GM12878 (cell line): ENCODE measurements at regions not wholly inside any gene's neighbourhood (a gene's known extent, or its start where the extent isn't known, plus 50 kb on each side); places are given as distances from the start of the nearest gene placed in this dataset.

Experiments used
- ATAC-seq: fragments of 200-7000 bp; cut with Tn5 transposase; 3 replicates; pipeline ENCODE4 v1.9.1; 2020; ENCODE audit warnings: mild to moderate bottlenecking, moderate library complexity
- BruUV-seq: library from RNA; stranded (reverse); fragments of 400-500 nt; replicated peaks from 2 replicates; lab custom pipeline; 2021; lab: Mats Ljungman, UMichigan
- CTCF ChIA-PET: fragments of 300-600 bp; sonication (Branson Sonifier 250); formaldehyde crosslinking; extraction: SDS; loops from one replicate; lab custom pipeline; 2021; ENCODE audit warnings: inconsistent platforms; lab: Yijun Ruan, JAX
- POLR2A ChIA-PET: fragments of 350-600 bp; formaldehyde crosslinking; extraction: SDS; loops from one replicate; lab custom pipeline; 2021; ENCODE audit warnings: inconsistent platforms; lab: Charles Lee
- RAD21 ChIA-PET: fragments of 300-600 bp; sonication (Branson Sonifier 250); formaldehyde crosslinking; loops from one replicate; lab custom pipeline; 2023; ENCODE audit warnings: antibody characterized with exemption; ENCODE audit not compliant: unreplicated experiment; lab: Charles Lee
- SMC1A ChIA-PET: fragments of 300-600 bp; sonication (Branson Sonifier 250); formaldehyde crosslinking; loops from one replicate; lab custom pipeline; 2023; ENCODE audit not compliant: unreplicated experiment, uncharacterized antibody; lab: Charles Lee
- DNase-seq: peaks from one replicate; pipeline ENCODE4 v3.0.0-alpha.2; 2011; ENCODE audit warnings: low read depth, low spot score
- FAIRE-seq: peaks from 3 replicates; lab custom pipeline; 2011; peaks lifted over from hg19 to GRCh38; lab: Jason Lieb, UNC
- H2AFZ ChIP-seq: 2 replicates; pipeline ENCODE4 v1.6.0; 2011; ENCODE audit warnings: low read depth, low read length, control low read depth; ENCODE audit not compliant: control insufficient read depth
- H3K27ac ChIP-seq: 2 replicates; pipeline ENCODE4 v1.5.1; 2011; ENCODE audit warnings: control low read depth; ENCODE audit not compliant: control insufficient read depth, insufficient read depth
- H3K27me3 ChIP-seq, 2 experiments: replicated peaks in 1 of 2; 2 replicates each; pipeline versions ENCODE4 v1.6.0 to v1.6.1; 2011; ENCODE audit warnings: low read length in 1 of 2; ENCODE audit not compliant: control insufficient read depth in 2 of 2, insufficient read depth in 2 of 2
- H3K36me3 ChIP-seq, 2 experiments: 2 replicates each; pipeline ENCODE4 v1.5.1; 2011; ENCODE audit warnings: low read length in 1 of 2; ENCODE audit not compliant: control insufficient read depth in 2 of 2, insufficient read depth in 2 of 2
- H3K4me1 ChIP-seq: 2 replicates; pipeline ENCODE4 v1.6.1; 2011; ENCODE audit warnings: mild to moderate bottlenecking, low read length, moderate library complexity, mixed read lengths; ENCODE audit not compliant: control insufficient read depth, insufficient read depth
- H3K4me2 ChIP-seq: 2 replicates; pipeline ENCODE4 v1.6.0; 2011; ENCODE audit warnings: control low read depth; ENCODE audit not compliant: control insufficient read depth, insufficient read depth
- H3K4me3 ChIP-seq: fragments of 200-600 bp; sonication (generic); 2 replicates; pipeline ENCODE4 v1.5.1; 2016
- H3K79me2 ChIP-seq: 2 replicates; pipeline ENCODE4 v1.6.0; 2011; ENCODE audit warnings: low read length; ENCODE audit not compliant: control insufficient read depth, insufficient read depth
- H3K9ac ChIP-seq: 2 replicates; pipeline ENCODE4 v1.8.0; 2011; ENCODE audit warnings: low read length, control low read depth, mixed read lengths; ENCODE audit not compliant: control insufficient read depth, insufficient read depth
- H3K9me3 ChIP-seq: replicated peaks from 3 replicates; pipeline ENCODE4 v1.5.1; 2011; ENCODE audit warnings: mild to moderate bottlenecking, low read length; ENCODE audit not compliant: control insufficient read depth, insufficient read depth
- H4K20me1 ChIP-seq: 2 replicates; pipeline ENCODE4 v1.6.0; 2011; ENCODE audit not compliant: control insufficient read depth, insufficient read depth
- BHLHE40 ChIP-seq, 2 experiments: fragments of 450-650 bp in 1 of 2; IDR thresholded peaks; 2 replicates each; pipeline ENCODE4 v1.6.1; 2011 to 2017; ENCODE audit warnings: low read depth in 2 of 2, borderline replicate concordance in 1 of 2, improper control_type of control experiment in 1 of 2, low read length in 1 of 2, mild to moderate bottlenecking in 1 of 2
- HDGF ChIP-seq: fragments of 450-650 bp; IDR thresholded peaks from 2 replicates; pipeline ENCODE4 v1.6.1; 2016; ENCODE audit warnings: antibody characterized with exemption
- LARP7 ChIP-seq: fragments of 450-650 bp; IDR thresholded peaks from 2 replicates; pipeline ENCODE4 v1.6.1; 2017; ENCODE audit warnings: mild to moderate bottlenecking
- MEF2A ChIP-seq: IDR thresholded peaks from 2 replicates; pipeline ENCODE4 v1.6.1; 2011; ENCODE audit warnings: low read depth, mild to moderate bottlenecking, low read length, moderate library complexity; ENCODE audit not compliant: insufficient read depth
- MEF2B ChIP-seq: fragments of 450-650 bp; IDR thresholded peaks from 2 replicates; pipeline ENCODE4 v1.6.1; 2018; ENCODE audit warnings: mild to moderate bottlenecking, moderate library complexity; ENCODE audit not compliant: partially characterized antibody, poor library complexity, severe bottlenecking
- RAD51 ChIP-seq: fragments of 450-650 bp; IDR thresholded peaks from 2 replicates; pipeline ENCODE4 v1.6.1; 2016; ENCODE audit warnings: moderate library complexity, mild to moderate bottlenecking, inconsistent platforms
- TARDBP ChIP-seq: IDR thresholded peaks from 2 replicates; pipeline ENCODE4 v1.6.1; 2016; ENCODE audit warnings: borderline replicate concordance
- WGBS: methylation state at CpG from one replicate; pipeline ENCODE4 v1.1.6; 2016; ENCODE audit warnings: low lambda C conversion rate; ENCODE audit not compliant: insufficient replicate concordance, insufficient coverage; ENCODE audit errors: missing lambda C conversion rate; 5-methylcytosine and 5-hydroxymethylcytosine counted together
- in situ Hi-C: fragments of 300-500 bp; cut with MboI; formaldehyde crosslinking; loops from 9 replicates; pipeline ENCODE4 v1.14.3; 2018; ENCODE audit warnings: mixed read lengths
- intact Hi-C: fragments of 100-400 bp; cut with micrococcal nuclease; formaldehyde crosslinking; loops from one replicate; pipeline ENCODE4 v1.14.2; 2022; ENCODE audit not compliant: unreplicated experiment
- TF ChIP-seq, protein P1 (sequence below): fragments of 450-650 bp; IDR thresholded peaks from 2 replicates; pipeline ENCODE4 v1.6.1; 2017; ENCODE audit warnings: borderline replicate concordance
- TF ChIP-seq, protein P2 (sequence below): IDR thresholded peaks from 2 replicates; pipeline ENCODE4 v1.6.1; 2011; ENCODE audit warnings: borderline replicate concordance, low read depth, mild to moderate bottlenecking, moderate library complexity, low read length; ENCODE audit not compliant: insufficient read depth, poor library complexity, severe bottlenecking
- TF ChIP-seq, protein P3 (sequence below): fragments of 450-650 bp; IDR thresholded peaks from 2 replicates; pipeline ENCODE4 v1.6.1; 2017; ENCODE audit warnings: mild to moderate bottlenecking
- TF ChIP-seq, protein P4 (sequence below), 3 experiments: IDR thresholded peaks in 2 of 3; conservative IDR thresholded peaks in 1 of 3; 2 replicates each; pipeline ENCODE4 v1.5.1; 2011; ENCODE audit warnings: low read depth in 3 of 3, low read length in 3 of 3, mild to moderate bottlenecking in 3 of 3, control low read depth in 2 of 3, moderate library complexity in 2 of 3, inconsistent platforms in 1 of 3, mixed read lengths in 1 of 3; ENCODE audit not compliant: control insufficient read depth in 2 of 3, insufficient read depth in 1 of 3; ENCODE audit errors: extremely low read depth in 1 of 3

DNA sequence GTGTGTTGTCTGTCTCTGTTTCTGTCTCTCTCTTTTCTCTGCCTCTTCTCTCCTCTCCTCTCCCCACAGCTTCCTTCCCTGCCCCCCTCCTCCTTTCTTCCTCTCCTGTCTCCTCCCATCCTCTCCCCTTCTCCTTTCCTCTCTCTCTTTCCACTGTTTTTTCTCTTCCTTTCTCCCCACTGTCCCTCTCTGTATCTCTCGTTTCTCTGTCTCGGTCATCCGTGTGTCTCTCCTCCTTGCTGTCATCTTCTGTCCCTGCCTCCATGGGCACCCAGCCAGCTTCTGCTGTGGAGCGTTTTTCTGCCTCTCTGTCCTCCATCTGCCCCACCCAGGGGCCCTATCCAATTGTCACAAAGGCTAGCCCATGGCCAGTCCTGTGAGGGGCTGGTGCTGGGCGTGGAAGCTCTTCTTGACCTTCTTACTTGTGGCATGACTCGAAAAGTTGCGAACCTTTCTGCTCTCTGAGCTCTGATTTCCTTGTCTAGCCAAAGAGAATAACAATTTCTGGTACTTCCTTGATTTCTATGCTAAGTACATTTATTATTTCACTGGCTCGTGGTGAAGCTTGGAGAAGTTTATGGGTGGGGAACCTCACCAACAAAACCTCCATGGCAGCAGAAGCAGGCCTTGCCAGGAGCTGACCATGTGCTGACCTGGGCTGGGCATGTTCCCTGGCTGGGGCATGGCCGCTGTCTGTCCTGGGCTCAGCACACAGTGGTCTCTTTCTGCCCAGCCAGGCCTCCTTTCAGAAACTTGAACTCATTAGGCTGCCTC lies 69.3 kb downstream of the CEBPB start (continued):
- TF ChIP-seq, protein P1, sequence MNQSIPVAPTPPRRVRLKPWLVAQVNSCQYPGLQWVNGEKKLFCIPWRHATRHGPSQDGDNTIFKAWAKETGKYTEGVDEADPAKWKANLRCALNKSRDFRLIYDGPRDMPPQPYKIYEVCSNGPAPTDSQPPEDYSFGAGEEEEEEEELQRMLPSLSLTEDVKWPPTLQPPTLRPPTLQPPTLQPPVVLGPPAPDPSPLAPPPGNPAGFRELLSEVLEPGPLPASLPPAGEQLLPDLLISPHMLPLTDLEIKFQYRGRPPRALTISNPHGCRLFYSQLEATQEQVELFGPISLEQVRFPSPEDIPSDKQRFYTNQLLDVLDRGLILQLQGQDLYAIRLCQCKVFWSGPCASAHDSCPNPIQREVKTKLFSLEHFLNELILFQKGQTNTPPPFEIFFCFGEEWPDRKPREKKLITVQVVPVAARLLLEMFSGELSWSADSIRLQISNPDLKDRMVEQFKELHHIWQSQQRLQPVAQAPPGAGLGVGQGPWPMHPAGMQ: no peak
- TF ChIP-seq MEF2B (no peak), TARDBP (no peak), LARP7 (no peak), HDGF (no peak), MEF2A (no peak), BHLHE40 (IDR thresholded peaks at IDR 0.05; ENCODE audit: borderline replicate concordance in 1 of 2, low read depth in 2 of 2, low read length in 1 of 2) (no peak)
- TF ChIP-seq, protein P2, sequence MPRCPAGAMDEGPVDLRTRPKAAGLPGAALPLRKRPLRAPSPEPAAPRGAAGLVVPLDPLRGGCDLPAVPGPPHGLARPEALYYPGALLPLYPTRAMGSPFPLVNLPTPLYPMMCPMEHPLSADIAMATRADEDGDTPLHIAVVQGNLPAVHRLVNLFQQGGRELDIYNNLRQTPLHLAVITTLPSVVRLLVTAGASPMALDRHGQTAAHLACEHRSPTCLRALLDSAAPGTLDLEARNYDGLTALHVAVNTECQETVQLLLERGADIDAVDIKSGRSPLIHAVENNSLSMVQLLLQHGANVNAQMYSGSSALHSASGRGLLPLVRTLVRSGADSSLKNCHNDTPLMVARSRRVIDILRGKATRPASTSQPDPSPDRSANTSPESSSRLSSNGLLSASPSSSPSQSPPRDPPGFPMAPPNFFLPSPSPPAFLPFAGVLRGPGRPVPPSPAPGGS: no peak

DNA sequence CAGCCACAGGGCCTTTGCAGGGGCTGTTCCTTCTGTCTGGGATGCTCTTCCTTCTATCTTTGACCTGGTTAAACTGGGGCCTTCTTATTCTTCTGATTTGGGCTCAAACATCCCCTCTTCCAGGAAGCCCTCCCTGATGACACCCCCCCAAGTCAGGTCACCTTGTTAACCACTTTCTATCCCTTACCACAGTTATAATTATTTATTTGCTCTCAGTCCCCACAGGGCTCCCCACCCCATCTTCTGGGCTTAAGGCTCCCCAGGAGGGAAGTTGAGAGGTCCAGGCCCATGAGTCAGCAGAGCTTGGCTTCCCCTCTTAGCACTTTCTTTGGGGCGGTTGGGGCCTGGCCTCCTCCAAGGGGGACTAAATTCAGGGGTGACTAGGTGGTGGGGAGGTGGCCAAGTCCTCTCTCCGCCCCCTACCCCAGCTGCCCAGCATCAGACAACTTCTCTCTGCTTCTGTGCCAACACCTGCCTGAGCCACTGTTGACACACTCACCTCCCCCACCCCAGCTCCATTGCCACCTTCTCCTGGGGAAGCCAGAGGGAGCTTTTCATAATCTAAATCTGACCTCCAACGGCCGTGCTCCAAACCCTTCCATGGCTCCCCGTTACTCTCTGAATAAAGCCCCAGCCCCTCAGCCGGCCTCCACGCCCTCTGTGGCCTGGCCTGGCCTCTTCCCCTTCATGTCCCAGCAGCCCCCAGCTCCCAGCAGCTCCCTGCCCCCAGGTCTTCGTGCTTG lies 70.0 kb downstream of the CEBPB start:
- Histone ChIP-seq H2AFZ (no peak overlapping the region), H3K9ac (no peak overlapping the region), H3K27ac (no peak overlapping the region), H3K27me3 (no peaks in the 10 kb centered on the region), H3K4me1 (no peaks in the 10 kb centered on the region), H3K4me2 (no peak overlapping the region), H3K36me3 (no peaks in the 10 kb centered on the region), H3K4me3 (no peak overlapping the region), H3K79me2 (no peaks in the 10 kb centered on the region), H3K9me3 (no peaks in the 10 kb centered on the region), H4K20me1 (no peaks in the 10 kb centered on the region)
- BruUV-seq: no TSS peak
- CTCF ChIA-PET: no interaction called here
- no peak for ATAC-seq
- RAD21 ChIA-PET: no interaction called here
- in situ Hi-C loops: no loop called here
- WGBS: 43% methylated on average over 8 of the region's 8 CpGs
- POLR2A ChIA-PET: no interaction called here
- intact Hi-C loops: no loop called here
- no peak for TF ChIP-seq RAD51
- TF ChIP-seq, protein P3, sequence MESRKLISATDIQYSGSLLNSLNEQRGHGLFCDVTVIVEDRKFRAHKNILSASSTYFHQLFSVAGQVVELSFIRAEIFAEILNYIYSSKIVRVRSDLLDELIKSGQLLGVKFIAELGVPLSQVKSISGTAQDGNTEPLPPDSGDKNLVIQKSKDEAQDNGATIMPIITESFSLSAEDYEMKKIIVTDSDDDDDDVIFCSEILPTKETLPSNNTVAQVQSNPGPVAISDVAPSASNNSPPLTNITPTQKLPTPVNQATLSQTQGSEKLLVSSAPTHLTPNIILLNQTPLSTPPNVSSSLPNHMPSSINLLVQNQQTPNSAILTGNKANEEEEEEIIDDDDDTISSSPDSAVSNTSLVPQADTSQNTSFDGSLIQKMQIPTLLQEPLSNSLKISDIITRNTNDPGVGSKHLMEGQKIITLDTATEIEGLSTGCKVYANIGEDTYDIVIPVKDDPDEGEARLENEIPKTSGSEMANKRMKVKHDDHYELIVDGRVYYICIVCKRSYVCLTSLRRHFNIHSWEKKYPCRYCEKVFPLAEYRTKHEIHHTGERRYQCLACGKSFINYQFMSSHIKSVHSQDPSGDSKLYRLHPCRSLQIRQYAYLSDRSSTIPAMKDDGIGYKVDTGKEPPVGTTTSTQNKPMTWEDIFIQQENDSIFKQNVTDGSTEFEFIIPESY: no peak
- TF ChIP-seq, protein P4, sequence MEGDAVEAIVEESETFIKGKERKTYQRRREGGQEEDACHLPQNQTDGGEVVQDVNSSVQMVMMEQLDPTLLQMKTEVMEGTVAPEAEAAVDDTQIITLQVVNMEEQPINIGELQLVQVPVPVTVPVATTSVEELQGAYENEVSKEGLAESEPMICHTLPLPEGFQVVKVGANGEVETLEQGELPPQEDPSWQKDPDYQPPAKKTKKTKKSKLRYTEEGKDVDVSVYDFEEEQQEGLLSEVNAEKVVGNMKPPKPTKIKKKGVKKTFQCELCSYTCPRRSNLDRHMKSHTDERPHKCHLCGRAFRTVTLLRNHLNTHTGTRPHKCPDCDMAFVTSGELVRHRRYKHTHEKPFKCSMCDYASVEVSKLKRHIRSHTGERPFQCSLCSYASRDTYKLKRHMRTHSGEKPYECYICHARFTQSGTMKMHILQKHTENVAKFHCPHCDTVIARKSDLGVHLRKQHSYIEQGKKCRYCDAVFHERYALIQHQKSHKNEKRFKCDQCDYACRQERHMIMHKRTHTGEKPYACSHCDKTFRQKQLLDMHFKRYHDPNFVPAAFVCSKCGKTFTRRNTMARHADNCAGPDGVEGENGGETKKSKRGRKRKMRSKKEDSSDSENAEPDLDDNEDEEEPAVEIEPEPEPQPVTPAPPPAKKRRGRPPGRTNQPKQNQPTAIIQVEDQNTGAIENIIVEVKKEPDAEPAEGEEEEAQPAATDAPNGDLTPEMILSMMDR (IDR thresholded peaks at IDR 0.05 in 2 of 3, conservative IDR thresholded peaks at IDR 0.05 in 1 of 3; ENCODE audit: control insufficient read depth in 2 of 3, extremely low read depth in 1 of 3, insufficient read depth in 1 of 3, low read depth in 3 of 3, low read length in 3 of 3): no peak
- FAIRE-seq: no peak
- no peak for DNase-seq
- SMC1A ChIA-PET: no interaction called here
